Adrenal gland (tissue), 5 donors: ENCODE measurements at regions not wholly inside any gene's neighbourhood (a gene's known extent, or its start where the extent isn't known, plus 50 kb on each side); places are given as distances from the start of the nearest gene placed in this dataset.
"Not testable (repeated sequence)": the region's sequence is repeated elsewhere in the genome, so short reads cannot be mapped to it uniquely, and the experiment has no call there.

Experiments
- POLR2A ChIP-seq, 2 donors: fragments of 450-650 bp; IDR thresholded peaks; one replicate each; pipeline ENCODE4 v1.6.1; 2017; ENCODE audit warnings: antibody characterized with exemption in 2 of 2, mild to moderate bottlenecking in 2 of 2, moderate library complexity in 1 of 2
- TF ChIP-seq, protein P1 (sequence below), 6 experiments: fragments of 450-650 bp in 4 of 6; fragments of 200-600 bp in 2 of 6; sonication (generic) in 1 of 6; IDR thresholded peaks; 1 replicate in 5 of 6; 2 replicates in 1 of 6; pipeline versions ENCODE4 v1.5.1 to v1.8.0; 2016 to 2021; ENCODE audit warnings: antibody characterized with exemption in 6 of 6, mild to moderate bottlenecking in 2 of 6, moderate library complexity in 1 of 6
- donor health status: DM: no; HTN: no; CAD: no.

- TF ChIP-seq, protein P1, sequence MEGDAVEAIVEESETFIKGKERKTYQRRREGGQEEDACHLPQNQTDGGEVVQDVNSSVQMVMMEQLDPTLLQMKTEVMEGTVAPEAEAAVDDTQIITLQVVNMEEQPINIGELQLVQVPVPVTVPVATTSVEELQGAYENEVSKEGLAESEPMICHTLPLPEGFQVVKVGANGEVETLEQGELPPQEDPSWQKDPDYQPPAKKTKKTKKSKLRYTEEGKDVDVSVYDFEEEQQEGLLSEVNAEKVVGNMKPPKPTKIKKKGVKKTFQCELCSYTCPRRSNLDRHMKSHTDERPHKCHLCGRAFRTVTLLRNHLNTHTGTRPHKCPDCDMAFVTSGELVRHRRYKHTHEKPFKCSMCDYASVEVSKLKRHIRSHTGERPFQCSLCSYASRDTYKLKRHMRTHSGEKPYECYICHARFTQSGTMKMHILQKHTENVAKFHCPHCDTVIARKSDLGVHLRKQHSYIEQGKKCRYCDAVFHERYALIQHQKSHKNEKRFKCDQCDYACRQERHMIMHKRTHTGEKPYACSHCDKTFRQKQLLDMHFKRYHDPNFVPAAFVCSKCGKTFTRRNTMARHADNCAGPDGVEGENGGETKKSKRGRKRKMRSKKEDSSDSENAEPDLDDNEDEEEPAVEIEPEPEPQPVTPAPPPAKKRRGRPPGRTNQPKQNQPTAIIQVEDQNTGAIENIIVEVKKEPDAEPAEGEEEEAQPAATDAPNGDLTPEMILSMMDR (IDR thresholded peaks at IDR 0.05): not testable (repeated sequence)
- not testable (repeated sequence) for TF ChIP-seq POLR2A (IDR thresholded peaks at IDR 0.05)
These were observed 80.4 kb downstream of the OR4M2 start for GRCh38 chr15:22160741-22161140.
